GM12878 (cell line): ENCODE measurements at regions not wholly inside any gene's neighbourhood (a gene's known extent, or its start where the extent isn't known, plus 50 kb on each side); places are given as distances from the start of the nearest gene placed in this dataset.

ENCODE experiments used
- ATAC-seq: fragments of 200-7000 bp; cut with Tn5 transposase; 3 replicates; pipeline ENCODE4 v1.9.1; 2020; ENCODE audit warnings: mild to moderate bottlenecking, moderate library complexity
- BruUV-seq: library from RNA; stranded (reverse); fragments of 400-500 nt; replicated peaks from 2 replicates; lab custom pipeline; 2021; lab: Mats Ljungman, UMichigan
- CTCF ChIA-PET: fragments of 300-600 bp; sonication (Branson Sonifier 250); formaldehyde crosslinking; extraction: SDS; loops from one replicate; lab custom pipeline; 2021; ENCODE audit warnings: inconsistent platforms; lab: Yijun Ruan, JAX
- POLR2A ChIA-PET: fragments of 350-600 bp; formaldehyde crosslinking; extraction: SDS; loops from one replicate; lab custom pipeline; 2021; ENCODE audit warnings: inconsistent platforms; lab: Charles Lee
- RAD21 ChIA-PET: fragments of 300-600 bp; sonication (Branson Sonifier 250); formaldehyde crosslinking; loops from one replicate; lab custom pipeline; 2023; ENCODE audit warnings: antibody characterized with exemption; ENCODE audit not compliant: unreplicated experiment; lab: Charles Lee
- SMC1A ChIA-PET: fragments of 300-600 bp; sonication (Branson Sonifier 250); formaldehyde crosslinking; loops from one replicate; lab custom pipeline; 2023; ENCODE audit not compliant: unreplicated experiment, uncharacterized antibody; lab: Charles Lee
- DNase-seq: peaks from one replicate; pipeline ENCODE4 v3.0.0-alpha.2; 2011; ENCODE audit warnings: low read depth, low spot score
- FAIRE-seq: peaks from 3 replicates; lab custom pipeline; 2011; peaks lifted over from hg19 to GRCh38; lab: Jason Lieb, UNC
- H2AFZ ChIP-seq: 2 replicates; pipeline ENCODE4 v1.6.0; 2011; ENCODE audit warnings: low read depth, low read length, control low read depth; ENCODE audit not compliant: control insufficient read depth
- H3K27ac ChIP-seq: 2 replicates; pipeline ENCODE4 v1.5.1; 2011; ENCODE audit warnings: control low read depth; ENCODE audit not compliant: control insufficient read depth, insufficient read depth
- H3K27me3 ChIP-seq, 2 experiments: replicated peaks in 1 of 2; 2 replicates each; pipeline versions ENCODE4 v1.6.0 to v1.6.1; 2011; ENCODE audit warnings: low read length in 1 of 2; ENCODE audit not compliant: control insufficient read depth in 2 of 2, insufficient read depth in 2 of 2
- H3K36me3 ChIP-seq, 2 experiments: 2 replicates each; pipeline ENCODE4 v1.5.1; 2011; ENCODE audit warnings: low read length in 1 of 2; ENCODE audit not compliant: control insufficient read depth in 2 of 2, insufficient read depth in 2 of 2
- H3K4me1 ChIP-seq: 2 replicates; pipeline ENCODE4 v1.6.1; 2011; ENCODE audit warnings: mild to moderate bottlenecking, low read length, moderate library complexity, mixed read lengths; ENCODE audit not compliant: control insufficient read depth, insufficient read depth
- H3K4me2 ChIP-seq: 2 replicates; pipeline ENCODE4 v1.6.0; 2011; ENCODE audit warnings: control low read depth; ENCODE audit not compliant: control insufficient read depth, insufficient read depth
- H3K4me3 ChIP-seq: fragments of 200-600 bp; sonication (generic); 2 replicates; pipeline ENCODE4 v1.5.1; 2016
- H3K79me2 ChIP-seq: 2 replicates; pipeline ENCODE4 v1.6.0; 2011; ENCODE audit warnings: low read length; ENCODE audit not compliant: control insufficient read depth, insufficient read depth
- H3K9ac ChIP-seq: 2 replicates; pipeline ENCODE4 v1.8.0; 2011; ENCODE audit warnings: low read length, control low read depth, mixed read lengths; ENCODE audit not compliant: control insufficient read depth, insufficient read depth
- H3K9me3 ChIP-seq: replicated peaks from 3 replicates; pipeline ENCODE4 v1.5.1; 2011; ENCODE audit warnings: mild to moderate bottlenecking, low read length; ENCODE audit not compliant: control insufficient read depth, insufficient read depth
- H4K20me1 ChIP-seq: 2 replicates; pipeline ENCODE4 v1.6.0; 2011; ENCODE audit not compliant: control insufficient read depth, insufficient read depth
- BHLHE40 ChIP-seq, 2 experiments: fragments of 450-650 bp in 1 of 2; IDR thresholded peaks; 2 replicates each; pipeline ENCODE4 v1.6.1; 2011 to 2017; ENCODE audit warnings: low read depth in 2 of 2, borderline replicate concordance in 1 of 2, improper control_type of control experiment in 1 of 2, low read length in 1 of 2, mild to moderate bottlenecking in 1 of 2
- CBX3 ChIP-seq: fragments of 200-600 bp; sonication (generic); IDR thresholded peaks from 2 replicates; pipeline ENCODE4 v1.6.1; 2016; ENCODE audit warnings: low read depth, borderline replicate concordance
- CBX5 ChIP-seq: sonication (generic); IDR thresholded peaks from 2 replicates; pipeline ENCODE4 v1.6.1; 2016; ENCODE audit warnings: low read depth, moderate library complexity, mild to moderate bottlenecking, inconsistent platforms
- FOXK2 ChIP-seq: fragments of 450-650 bp; IDR thresholded peaks from 2 replicates; pipeline ENCODE4 v1.6.1; 2017; ENCODE audit warnings: mild to moderate bottlenecking, moderate library complexity
- WGBS: methylation state at CpG from one replicate; pipeline ENCODE4 v1.1.6; 2016; ENCODE audit warnings: low lambda C conversion rate; ENCODE audit not compliant: insufficient replicate concordance, insufficient coverage; ENCODE audit errors: missing lambda C conversion rate; 5-methylcytosine and 5-hydroxymethylcytosine counted together
- in situ Hi-C: fragments of 300-500 bp; cut with MboI; formaldehyde crosslinking; loops from 9 replicates; pipeline ENCODE4 v1.14.3; 2018; ENCODE audit warnings: mixed read lengths
- intact Hi-C: fragments of 100-400 bp; cut with micrococcal nuclease; formaldehyde crosslinking; loops from one replicate; pipeline ENCODE4 v1.14.2; 2022; ENCODE audit not compliant: unreplicated experiment
- TF ChIP-seq, protein P1 (sequence below): IDR thresholded peaks from 2 replicates; pipeline ENCODE4 v1.6.1; 2012; ENCODE audit warnings: low read depth, low read length, improper control_type of control experiment
- TF ChIP-seq, protein P2 (sequence below): fragments of 150-350 bp; IDR thresholded peaks from 2 replicates; pipeline ENCODE4 v1.6.1; 2016; ENCODE audit warnings: low read depth, low read length
- TF ChIP-seq, protein P3 (sequence below): fragments of 450-650 bp; IDR thresholded peaks from 2 replicates; pipeline ENCODE4 v1.6.1; 2014; ENCODE audit warnings: mild to moderate bottlenecking

DNA sequence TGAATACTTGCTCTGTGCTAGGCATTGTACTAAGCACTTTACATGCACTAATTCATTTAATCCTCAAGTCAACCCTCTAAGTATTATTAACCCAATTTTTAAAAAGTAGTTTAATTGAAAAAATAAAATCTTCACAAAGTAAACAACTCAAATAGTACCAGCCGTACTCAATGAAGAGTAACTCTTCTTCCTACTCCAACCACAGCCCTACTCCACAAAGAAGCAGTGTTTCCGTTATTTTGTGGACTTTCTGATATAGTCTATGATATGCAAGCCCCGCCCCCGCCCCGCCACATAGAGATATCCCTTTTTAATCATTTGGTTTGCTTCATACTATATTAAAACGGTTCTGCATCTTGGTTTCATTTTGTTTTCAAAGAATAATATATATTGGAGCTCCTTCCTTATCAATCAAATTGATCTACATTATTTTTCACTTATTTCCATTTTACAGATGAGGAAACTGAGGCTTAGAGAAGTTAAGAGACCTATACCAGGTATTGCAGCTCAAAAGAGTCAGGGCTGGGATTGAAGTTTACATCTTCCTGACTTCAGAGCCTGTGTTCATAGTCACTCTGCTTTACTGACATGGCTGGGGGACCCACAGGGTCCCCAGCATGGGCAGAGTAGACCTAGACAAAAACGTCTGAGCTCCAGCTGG, 78.6 kb downstream of the PCDH1 start:
- CTCF ChIA-PET: interaction anchor here (1.6 kb wide), 1 partner anchor 37 kb away, joined by 6 read pairs; no protein-coding TSS in a partner anchor
- TF ChIP-seq, protein P1, sequence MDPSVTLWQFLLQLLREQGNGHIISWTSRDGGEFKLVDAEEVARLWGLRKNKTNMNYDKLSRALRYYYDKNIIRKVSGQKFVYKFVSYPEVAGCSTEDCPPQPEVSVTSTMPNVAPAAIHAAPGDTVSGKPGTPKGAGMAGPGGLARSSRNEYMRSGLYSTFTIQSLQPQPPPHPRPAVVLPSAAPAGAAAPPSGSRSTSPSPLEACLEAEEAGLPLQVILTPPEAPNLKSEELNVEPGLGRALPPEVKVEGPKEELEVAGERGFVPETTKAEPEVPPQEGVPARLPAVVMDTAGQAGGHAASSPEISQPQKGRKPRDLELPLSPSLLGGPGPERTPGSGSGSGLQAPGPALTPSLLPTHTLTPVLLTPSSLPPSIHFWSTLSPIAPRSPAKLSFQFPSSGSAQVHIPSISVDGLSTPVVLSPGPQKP: no peak
- TF ChIP-seq FOXK2: no peak
- TF ChIP-seq, protein P2, sequence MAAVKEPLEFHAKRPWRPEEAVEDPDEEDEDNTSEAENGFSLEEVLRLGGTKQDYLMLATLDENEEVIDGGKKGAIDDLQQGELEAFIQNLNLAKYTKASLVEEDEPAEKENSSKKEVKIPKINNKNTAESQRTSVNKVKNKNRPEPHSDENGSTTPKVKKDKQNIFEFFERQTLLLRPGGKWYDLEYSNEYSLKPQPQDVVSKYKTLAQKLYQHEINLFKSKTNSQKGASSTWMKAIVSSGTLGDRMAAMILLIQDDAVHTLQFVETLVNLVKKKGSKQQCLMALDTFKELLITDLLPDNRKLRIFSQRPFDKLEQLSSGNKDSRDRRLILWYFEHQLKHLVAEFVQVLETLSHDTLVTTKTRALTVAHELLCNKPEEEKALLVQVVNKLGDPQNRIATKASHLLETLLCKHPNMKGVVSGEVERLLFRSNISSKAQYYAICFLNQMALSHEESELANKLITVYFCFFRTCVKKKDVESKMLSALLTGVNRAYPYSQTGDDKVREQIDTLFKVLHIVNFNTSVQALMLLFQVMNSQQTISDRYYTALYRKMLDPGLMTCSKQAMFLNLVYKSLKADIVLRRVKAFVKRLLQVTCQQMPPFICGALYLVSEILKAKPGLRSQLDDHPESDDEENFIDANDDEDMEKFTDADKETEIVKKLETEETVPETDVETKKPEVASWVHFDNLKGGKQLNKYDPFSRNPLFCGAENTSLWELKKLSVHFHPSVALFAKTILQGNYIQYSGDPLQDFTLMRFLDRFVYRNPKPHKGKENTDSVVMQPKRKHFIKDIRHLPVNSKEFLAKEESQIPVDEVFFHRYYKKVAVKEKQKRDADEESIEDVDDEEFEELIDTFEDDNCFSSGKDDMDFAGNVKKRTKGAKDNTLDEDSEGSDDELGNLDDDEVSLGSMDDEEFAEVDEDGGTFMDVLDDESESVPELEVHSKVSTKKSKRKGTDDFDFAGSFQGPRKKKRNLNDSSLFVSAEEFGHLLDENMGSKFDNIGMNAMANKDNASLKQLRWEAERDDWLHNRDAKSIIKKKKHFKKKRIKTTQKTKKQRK: no peak
- no peak for TF ChIP-seq CBX5
- TF ChIP-seq BHLHE40 (IDR thresholded peaks at IDR 0.05; ENCODE audit: borderline replicate concordance in 1 of 2, low read depth in 2 of 2, low read length in 1 of 2): no peak
- no peak for TF ChIP-seq CBX3
- TF ChIP-seq, protein P3, sequence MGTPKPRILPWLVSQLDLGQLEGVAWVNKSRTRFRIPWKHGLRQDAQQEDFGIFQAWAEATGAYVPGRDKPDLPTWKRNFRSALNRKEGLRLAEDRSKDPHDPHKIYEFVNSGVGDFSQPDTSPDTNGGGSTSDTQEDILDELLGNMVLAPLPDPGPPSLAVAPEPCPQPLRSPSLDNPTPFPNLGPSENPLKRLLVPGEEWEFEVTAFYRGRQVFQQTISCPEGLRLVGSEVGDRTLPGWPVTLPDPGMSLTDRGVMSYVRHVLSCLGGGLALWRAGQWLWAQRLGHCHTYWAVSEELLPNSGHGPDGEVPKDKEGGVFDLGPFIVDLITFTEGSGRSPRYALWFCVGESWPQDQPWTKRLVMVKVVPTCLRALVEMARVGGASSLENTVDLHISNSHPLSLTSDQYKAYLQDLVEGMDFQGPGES: no peak
- intact Hi-C loops: no loop called here

More for the DNA sequence above, 78.6 kb downstream of the PCDH1 start:
- no peaks in the 10 kb centered on the region for H4K20me1 ChIP-seq
- POLR2A ChIA-PET: interaction anchor here (0.6 kb wide), 1 partner anchor 61 kb away, joined by 5 read pairs; no protein-coding TSS in a partner anchor
- in situ Hi-C loops: no loop called here
- no peak for ATAC-seq
- H3K4me3 ChIP-seq: no peak overlapping the region
- no peaks in the 10 kb centered on the region for H3K4me1 ChIP-seq
- H3K27me3 ChIP-seq: peaks cover 1 to 3% of the 10 kb centered on the region in 2 experiments; a peak in 3 of 4 replicates
- H3K36me3 ChIP-seq: no peaks in the 10 kb centered on the region
- H3K27ac ChIP-seq: no peak overlapping the region
- no TSS peak for BruUV-seq
- RAD21 ChIA-PET: no interaction called here
- H3K9ac ChIP-seq: no peak overlapping the region
- no peak for FAIRE-seq
- no peak overlapping the region for H3K4me2 ChIP-seq
- no peak overlapping the region for H2AFZ ChIP-seq
- no peak for DNase-seq
- SMC1A ChIA-PET: interaction anchor here (1.2 kb wide), 1 partner anchor 14 kb away, joined by 4 read pairs; no protein-coding TSS in a partner anchor
- H3K9me3 ChIP-seq: no peaks in the 10 kb centered on the region
- H3K79me2 ChIP-seq: no peaks in the 10 kb centered on the region
- WGBS: 23% methylated on average over 7 of the region's 7 CpGs
